Naive thymus-derived CD4-positive, alpha-beta T cell (primary cell): ENCODE measurements at regions not wholly inside any gene's neighbourhood (a gene's known extent, or its start where the extent isn't known, plus 50 kb on each side); places are given as distances from the start of the nearest gene placed in this dataset.

Experiments
- ATAC-seq: fragments of 150-1000 bp; cut with Tn5 transposase; 2 replicates; pipeline ENCODE4 v1.10.0; 2021; ENCODE audit warnings: mild to moderate bottlenecking, moderate library complexity
- CTCF ChIA-PET: fragments of 350-600 bp; sonication (Branson Sonifier 250); formaldehyde crosslinking; loops from one replicate; lab custom pipeline; 2021; ENCODE audit warnings: antibody characterized with exemption; lab: Charles Lee
- POLR2A ChIA-PET: fragments of 350-600 bp; sonication (Branson Sonifier 250); formaldehyde crosslinking; loops from one replicate; lab custom pipeline; 2021; ENCODE audit warnings: antibody characterized with exemption, inconsistent platforms; lab: Charles Lee
- DNase-seq, 9 donors: peaks; one replicate each; pipeline versions ENCODE4 v3.0.0 to v3.0.0-alpha.2; 2020 to 2022; ENCODE audit warnings: mixed read lengths in 1 of 9
- H3K27ac ChIP-seq: one replicate; pipeline ENCODE4 v1.7.0; 2013; ENCODE audit warnings: mild to moderate bottlenecking, low read depth, low read length, moderate library complexity
- H3K27me3 ChIP-seq, 2 donors: one replicate each; pipeline ENCODE4 v1.7.0; 2013; ENCODE audit warnings: low read length in 2 of 2, mild to moderate bottlenecking in 2 of 2, moderate library complexity in 2 of 2; ENCODE audit not compliant: control insufficient read depth in 2 of 2, insufficient read depth in 2 of 2
- H3K36me3 ChIP-seq, 3 experiments: 1 replicate in 2 of 3; 2 replicates in 1 of 3; pipeline ENCODE4 v1.7.0; 2013; ENCODE audit warnings: low read length in 3 of 3, mild to moderate bottlenecking in 3 of 3, moderate library complexity in 1 of 3; ENCODE audit not compliant: insufficient read depth in 3 of 3, control insufficient read depth in 2 of 3
- H3K4me1 ChIP-seq, 2 donors: one replicate each; pipeline ENCODE4 v1.7.0; 2013; ENCODE audit warnings: low read length in 2 of 2, mild to moderate bottlenecking in 2 of 2, moderate library complexity in 1 of 2; ENCODE audit not compliant: control insufficient read depth in 2 of 2, insufficient read depth in 2 of 2
- H3K4me3 ChIP-seq: 2 replicates; pipeline ENCODE4 v1.7.0; 2013; ENCODE audit warnings: mild to moderate bottlenecking, low read length
- H3K9me3 ChIP-seq, 3 experiments: 1 replicate in 2 of 3; 2 replicates in 1 of 3; pipeline ENCODE4 v1.7.0; 2013; ENCODE audit warnings: low read length in 3 of 3; ENCODE audit not compliant: control insufficient read depth in 2 of 3
- H3K27ac Mint-ChIP-seq, 9 donors: one replicate each; pipeline ENCODE4 v1.8.0; 2020 to 2022; ENCODE audit warnings: mixed read lengths in 9 of 9, mild to moderate bottlenecking in 8 of 9, moderate library complexity in 5 of 9, inconsistent platforms in 2 of 9
- H3K27me3 Mint-ChIP-seq, 5 donors: one replicate each; pipeline ENCODE4 v1.8.0; 2021 to 2022; ENCODE audit warnings: mixed read lengths in 5 of 5, mild to moderate bottlenecking in 1 of 5
- H3K36me3 Mint-ChIP-seq, 5 donors: one replicate each; pipeline ENCODE4 v1.8.0; 2020 to 2022; ENCODE audit warnings: mixed read lengths in 5 of 5, mild to moderate bottlenecking in 3 of 5, inconsistent platforms in 1 of 5
- H3K4me1 Mint-ChIP-seq, 7 donors: one replicate each; pipeline ENCODE4 v1.8.0; 2020 to 2022; ENCODE audit warnings: mixed read lengths in 7 of 7, mild to moderate bottlenecking in 3 of 7, inconsistent platforms in 1 of 7
- H3K4me3 Mint-ChIP-seq, 10 donors: one replicate each; pipeline ENCODE4 v1.8.0; 2020 to 2022; ENCODE audit warnings: mild to moderate bottlenecking in 10 of 10, mixed read lengths in 10 of 10, moderate library complexity in 6 of 10, inconsistent platforms in 2 of 10
- H3K9me3 Mint-ChIP-seq, 11 donors: one replicate each; pipeline ENCODE4 v1.8.0; 2020 to 2022; ENCODE audit warnings: mixed read lengths in 11 of 11, mild to moderate bottlenecking in 4 of 11, inconsistent platforms in 1 of 11, moderate library complexity in 1 of 11
- intact Hi-C, 2 donors: fragments of 100-400 bp; cut with micrococcal nuclease; formaldehyde crosslinking; loops; one replicate each; pipeline ENCODE4 v1.15.1; 2023

- Histone ChIP-seq H3K4me1 (no peaks in the 10 kb centered on the region), H3K9me3 (no peaks in the 10 kb centered on the region), H3K27ac (no peak overlapping the region), H3K27me3 (no peaks in the 10 kb centered on the region), H3K36me3 (no peaks in the 10 kb centered on the region), H3K4me3 (no peak overlapping the region)
- DNase-seq (no peak), ATAC-seq (no peak)
- Mint-ChIP-seq H3K9me3 (peaks cover 0 to 4% (median 0%) of the 10 kb centered on the region in 11 donors), H3K27ac (no peak overlapping the region), H3K36me3 (no peaks in the 10 kb centered on the region), H3K4me1 (no peaks in the 10 kb centered on the region), H3K4me3 (no peak overlapping the region), H3K27me3 (peaks cover 0 to 28% (median 12%) of the 10 kb centered on the region in 5 donors)
- intact Hi-C loops, result no loop called here
- CTCF ChIA-PET, result no interaction called here
- POLR2A ChIA-PET, result no interaction called here
These were observed 178.9 kb downstream of the URI1 start for GRCh38 chr19:30120860-30121484.

- Mint-ChIP-seq H3K4me3 (no peak overlapping the region), H3K27ac (no peak overlapping the region), H3K27me3 (peaks cover 0 to 28% (median 12%) of the 10 kb centered on the region in 5 donors), H3K36me3 (no peaks in the 10 kb centered on the region), H3K9me3 (peaks cover 0 to 4% (median 0%) of the 10 kb centered on the region in 11 donors), H3K4me1 (no peaks in the 10 kb centered on the region)
- ChIA-PET CTCF (no interaction called here), POLR2A (no interaction called here)
- Histone ChIP-seq H3K36me3 (no peaks in the 10 kb centered on the region), H3K4me1 (no peaks in the 10 kb centered on the region), H3K9me3 (no peaks in the 10 kb centered on the region), H3K4me3 (no peak overlapping the region), H3K27me3 (no peaks in the 10 kb centered on the region), H3K27ac (no peak overlapping the region)
- no peak for DNase-seq
- no peak for ATAC-seq
- intact Hi-C loops, result no loop called here
These were observed 180.4 kb downstream of the URI1 start for GRCh38 chr19:30122431-30122830.

GRCh38 chr19:30123119-30123518 lies 181.1 kb downstream of the URI1 start:
- POLR2A ChIA-PET, result no interaction called here
- H3K27me3 ChIP-seq, result no peaks in the 10 kb centered on the region
- ATAC-seq, result no peak

GRCh38 chr19:30123611-30124010 lies 181.6 kb downstream of the URI1 start:
- no peaks in the 10 kb centered on the region for H3K4me1 ChIP-seq
- H3K27ac ChIP-seq, result no peak overlapping the region
- no peak for DNase-seq
- POLR2A ChIA-PET, result no interaction called here
- intact Hi-C loops, result no loop called here
- H3K9me3 ChIP-seq, result no peaks in the 10 kb centered on the region
- CTCF ChIA-PET, result no interaction called here
- H3K36me3 ChIP-seq, result no peaks in the 10 kb centered on the region
- H3K4me3 Mint-ChIP-seq, result no peak overlapping the region
- no peaks in the 10 kb centered on the region for H3K36me3 Mint-ChIP-seq
- H3K27me3 ChIP-seq, result no peaks in the 10 kb centered on the region
- H3K4me1 Mint-ChIP-seq, result no peaks in the 10 kb centered on the region
- peaks cover 0 to 4% (median 0%) of the 10 kb centered on the region in 11 donors for H3K9me3 Mint-ChIP-seq
- no peak overlapping the region for H3K27ac Mint-ChIP-seq
- H3K4me3 ChIP-seq, result no peak overlapping the region
- H3K27me3 Mint-ChIP-seq, result peaks cover 0 to 28% (median 12%) of the 10 kb centered on the region in 5 donors
- ATAC-seq, result no peak

More at GRCh38 chr19:30123119-30123518, 181.1 kb downstream of the URI1 start:
- H3K36me3 ChIP-seq, result no peaks in the 10 kb centered on the region
- H3K27ac ChIP-seq, result no peak overlapping the region
- Mint-ChIP-seq H3K4me3 (no peak overlapping the region), H3K27ac (no peak overlapping the region), H3K4me1 (no peaks in the 10 kb centered on the region), H3K9me3 (peaks cover 0 to 4% (median 0%) of the 10 kb centered on the region in 11 donors), H3K36me3 (no peaks in the 10 kb centered on the region), H3K27me3 (peaks cover 0 to 28% (median 12%) of the 10 kb centered on the region in 5 donors)
- CTCF ChIA-PET, result no interaction called here
- H3K4me1 ChIP-seq, result no peaks in the 10 kb centered on the region
- no peaks in the 10 kb centered on the region for H3K9me3 ChIP-seq
- intact Hi-C loops, result no loop called here
- no peak overlapping the region for H3K4me3 ChIP-seq
- no peak for DNase-seq

GRCh38 chr19:30128211-30128610 lies 186.2 kb downstream of the URI1 start:
- Mint-ChIP-seq H3K4me1 (no peaks in the 10 kb centered on the region), H3K4me3 (no peak overlapping the region), H3K27me3 (peaks cover 0 to 7% (median 0%) of the 10 kb centered on the region in 5 donors), H3K27ac (no peak overlapping the region), H3K36me3 (no peaks in the 10 kb centered on the region), H3K9me3 (peaks cover 0 to 2% (median 0%) of the 10 kb centered on the region in 11 donors)
- H3K4me1 ChIP-seq, result no peaks in the 10 kb centered on the region
- H3K9me3 ChIP-seq, result no peaks in the 10 kb centered on the region
- ChIA-PET CTCF (no interaction called here), POLR2A (no interaction called here)
- no peak overlapping the region for H3K4me3 ChIP-seq
- no peak overlapping the region for H3K27ac ChIP-seq
- intact Hi-C loops, result no loop called here
- no peaks in the 10 kb centered on the region for H3K36me3 ChIP-seq
- DNase-seq, result no peak
- ATAC-seq, result no peak
- no peaks in the 10 kb centered on the region for H3K27me3 ChIP-seq

- no peaks in the 10 kb centered on the region for H3K4me1 Mint-ChIP-seq
- no peaks in the 10 kb centered on the region for H3K36me3 Mint-ChIP-seq
- peaks cover 0 to 2% (median 0%) of the 10 kb centered on the region in 11 donors for H3K9me3 Mint-ChIP-seq
- Histone ChIP-seq H3K27me3 (no peaks in the 10 kb centered on the region), H3K9me3 (no peaks in the 10 kb centered on the region), H3K36me3 (no peaks in the 10 kb centered on the region), H3K4me1 (no peaks in the 10 kb centered on the region), H3K4me3 (no peak overlapping the region), H3K27ac (no peak overlapping the region)
- ChIA-PET CTCF (no interaction called here), POLR2A (no interaction called here)
- intact Hi-C loops, result no loop called here
- DNase-seq (no peak), ATAC-seq (no peak)
- H3K4me3 Mint-ChIP-seq, result no peak overlapping the region
- no peak overlapping the region for H3K27ac Mint-ChIP-seq
- peaks cover 0 to 10% (median 0%) of the 10 kb centered on the region in 5 donors for H3K27me3 Mint-ChIP-seq
These were observed 188.5 kb downstream of the URI1 start for GRCh38 chr19:30130356-30131122.

GRCh38 chr19:30131246-30131645 lies 189.2 kb downstream of the URI1 start:
- DNase-seq (no peak), ATAC-seq (no peak)
- ChIA-PET POLR2A (no interaction called here), CTCF (no interaction called here)
- H3K4me1 Mint-ChIP-seq, result no peaks in the 10 kb centered on the region
- H3K9me3 Mint-ChIP-seq, result peaks cover 0 to 2% (median 0%) of the 10 kb centered on the region in 11 donors
- no peak overlapping the region for H3K4me3 ChIP-seq
- no peak overlapping the region for H3K27ac ChIP-seq
- no peaks in the 10 kb centered on the region for H3K4me1 ChIP-seq
- H3K27ac Mint-ChIP-seq, result no peak overlapping the region
- intact Hi-C loops, result no loop called here
- no peaks in the 10 kb centered on the region for H3K9me3 ChIP-seq
- no peaks in the 10 kb centered on the region for H3K36me3 Mint-ChIP-seq
- no peaks in the 10 kb centered on the region for H3K27me3 ChIP-seq
- H3K36me3 ChIP-seq, result no peaks in the 10 kb centered on the region
- H3K27me3 Mint-ChIP-seq, result peaks cover 0 to 10% (median 0%) of the 10 kb centered on the region in 5 donors
- no peak overlapping the region for H3K4me3 Mint-ChIP-seq
